ENCODE measurements at regions not wholly inside any gene's neighbourhood (a gene's known extent, or its start where the extent isn't known, plus 50 kb on each side); places are given as distances from the start of the nearest gene placed in this dataset.

- Mint-ChIP-seq H3K9me3 (ENCODE audit: low read depth) (no peaks in the 10 kb centered on the region), H3K36me3 (ENCODE audit: low read depth) (no peaks in the 10 kb centered on the region), H3K4me1 (no peaks in the 10 kb centered on the region), H3K4me3 (no peak overlapping the region), H3K27me3 (no peaks in the 10 kb centered on the region), H3K27ac (no peak overlapping the region)
- ATAC-seq (no peak), DNase-seq (no peak)
- ChIA-PET POLR2A (no interaction called here), CTCF (no interaction called here)
- intact Hi-C loops (cut with DNase I, micrococcal nuclease) = no loop called here
Measured at GRCh38 chr1:239436286-239436685, 49.9 kb downstream of the CHRM3 start.

- Mint-ChIP-seq H3K4me1 (no peaks in the 10 kb centered on the region), H3K36me3 (ENCODE audit: low read depth) (no peaks in the 10 kb centered on the region), H3K4me3 (no peak overlapping the region), H3K27ac (no peak overlapping the region), H3K9me3 (ENCODE audit: low read depth) (no peaks in the 10 kb centered on the region), H3K27me3 (no peaks in the 10 kb centered on the region)
- POLR2A ChIA-PET = no interaction called here
- DNase-seq (no peak), ATAC-seq (no peak)
- CTCF ChIA-PET = interaction anchor here (1.0 kb wide), 1 partner anchor 52 kb away, joined by 4 read pairs; no protein-coding TSS in a partner anchor
- intact Hi-C loops (cut with DNase I, micrococcal nuclease) = no loop called here
Measured at GRCh38 chr1:239437822-239438221, 51.5 kb downstream of the CHRM3 start.

DNA sequence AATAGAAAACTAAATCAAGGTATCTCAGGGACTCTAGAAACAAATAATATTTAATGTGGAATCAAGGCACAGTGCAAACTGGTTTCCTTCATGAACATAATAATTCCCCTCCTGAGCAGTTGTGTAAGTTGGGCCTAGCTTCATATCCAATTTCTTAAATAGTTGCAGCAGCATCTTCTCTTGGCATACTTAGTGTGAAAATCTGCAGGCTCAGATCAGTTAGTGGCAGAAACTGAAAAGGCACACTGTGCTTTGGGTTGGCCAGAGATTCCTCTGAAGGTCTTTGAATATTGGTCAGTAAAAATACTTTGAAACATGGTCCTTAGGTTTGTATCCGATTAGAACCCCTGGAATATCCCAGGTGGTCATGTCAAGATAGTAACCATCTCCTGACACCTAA lies 52.5 kb downstream of the CHRM3 start:
- POLR2A ChIA-PET = no interaction called here
- no peaks in the 10 kb centered on the region for H3K9me3 Mint-ChIP-seq (ENCODE audit: low read depth)
- no peak for DNase-seq
- no peaks in the 10 kb centered on the region for H3K4me1 Mint-ChIP-seq
- no peak overlapping the region for H3K4me3 Mint-ChIP-seq
- H3K27ac Mint-ChIP-seq = no peak overlapping the region
- intact Hi-C loops (cut with DNase I, micrococcal nuclease) = no loop called here
- CTCF ChIA-PET = interaction anchor here (1.0 kb wide), 1 partner anchor 51 kb away, joined by 4 read pairs; no protein-coding TSS in a partner anchor
- H3K36me3 Mint-ChIP-seq (ENCODE audit: low read depth) = no peaks in the 10 kb centered on the region
- H3K27me3 Mint-ChIP-seq = no peaks in the 10 kb centered on the region
- no peak for ATAC-seq

GRCh38 chr1:239443361-239443760 lies 57.0 kb downstream of the CHRM3 start:
- ChIA-PET CTCF (no interaction called here), POLR2A (no interaction called here)
- intact Hi-C loops (cut with DNase I, micrococcal nuclease) = no loop called here
- no peak overlapping the region for H3K27ac Mint-ChIP-seq
- DNase-seq (no peak), ATAC-seq (no peak)
- no peaks in the 10 kb centered on the region for H3K36me3 Mint-ChIP-seq (ENCODE audit: low read depth)
- no peak overlapping the region for H3K4me3 Mint-ChIP-seq
- no peaks in the 10 kb centered on the region for H3K9me3 Mint-ChIP-seq (ENCODE audit: low read depth)
- no peaks in the 10 kb centered on the region for H3K27me3 Mint-ChIP-seq
- H3K4me1 Mint-ChIP-seq = no peaks in the 10 kb centered on the region

- no peaks in the 10 kb centered on the region for H3K36me3 Mint-ChIP-seq (ENCODE audit: low read depth)
- no peak for DNase-seq
- ATAC-seq = no peak
- H3K27ac Mint-ChIP-seq = no peak overlapping the region
- ChIA-PET POLR2A (no interaction called here), CTCF (no interaction called here)
- no peak overlapping the region for H3K4me3 Mint-ChIP-seq
- no peaks in the 10 kb centered on the region for H3K27me3 Mint-ChIP-seq
- no peaks in the 10 kb centered on the region for H3K4me1 Mint-ChIP-seq
- intact Hi-C loops (cut with DNase I, micrococcal nuclease) = no loop called here
- H3K9me3 Mint-ChIP-seq (ENCODE audit: low read depth) = no peaks in the 10 kb centered on the region
Measured at GRCh38 chr1:239446611-239447010, 60.2 kb downstream of the CHRM3 start.

GRCh38 chr1:239448911-239449310 lies 62.5 kb downstream of the CHRM3 start:
- no peak for DNase-seq
- intact Hi-C loops (cut with DNase I, micrococcal nuclease) = no loop called here
- H3K27me3 Mint-ChIP-seq = no peaks in the 10 kb centered on the region
- H3K36me3 Mint-ChIP-seq (ENCODE audit: low read depth) = no peaks in the 10 kb centered on the region
- H3K9me3 Mint-ChIP-seq (ENCODE audit: low read depth) = no peaks in the 10 kb centered on the region
- CTCF ChIA-PET = interaction anchor here (0.6 to 1.4 kb wide), 3 partner anchors 9 to 449 kb away, joined by 3 to 4 read pairs (median 3); no protein-coding TSS in a partner anchor
- H3K4me1 Mint-ChIP-seq = no peaks in the 10 kb centered on the region
- no peak overlapping the region for H3K4me3 Mint-ChIP-seq
- POLR2A ChIA-PET = no interaction called here
- no peak for ATAC-seq
- H3K27ac Mint-ChIP-seq = no peak overlapping the region

- ATAC-seq (no peak), DNase-seq (no peak)
- CTCF ChIA-PET = no interaction called here
- no peak overlapping the region for H3K27ac Mint-ChIP-seq
- no peaks in the 10 kb centered on the region for H3K27me3 Mint-ChIP-seq
- H3K4me1 Mint-ChIP-seq = peaks cover 16% of the 10 kb centered on the region
- no peak overlapping the region for H3K4me3 Mint-ChIP-seq
- POLR2A ChIA-PET = no interaction called here
- intact Hi-C loops (cut with DNase I, micrococcal nuclease) = no loop called here
- H3K9me3 Mint-ChIP-seq (ENCODE audit: low read depth) = peaks cover 3% of the 10 kb centered on the region
- H3K36me3 Mint-ChIP-seq (ENCODE audit: low read depth) = peaks cover 3% of the 10 kb centered on the region
Measured at GRCh38 chr1:239455743-239456142, 69.4 kb downstream of the CHRM3 start.

- DNase-seq = no peak
- ChIA-PET CTCF (interaction anchor here (0.7 to 1.8 kb wide), 2 partner anchors 8 to 28 kb away, joined by 3 to 4 read pairs; no protein-coding TSS in a partner anchor), POLR2A (interaction anchor here (0.6 kb wide), 1 partner anchor 263 kb away, joined by 3 read pairs; no protein-coding TSS in a partner anchor)
- H3K36me3 Mint-ChIP-seq (ENCODE audit: low read depth) = peaks cover 3% of the 10 kb centered on the region
- no peak for ATAC-seq
- H3K4me3 Mint-ChIP-seq = no peak overlapping the region
- H3K9me3 Mint-ChIP-seq (ENCODE audit: low read depth) = peaks cover 3% of the 10 kb centered on the region
- no peak overlapping the region for H3K27ac Mint-ChIP-seq
- intact Hi-C loops (cut with DNase I, micrococcal nuclease) = no loop called here
- peaks cover 16% of the 10 kb centered on the region for H3K4me1 Mint-ChIP-seq
- H3K27me3 Mint-ChIP-seq = no peaks in the 10 kb centered on the region
Measured at GRCh38 chr1:239456788-239457187, 70.4 kb downstream of the CHRM3 start.

DNA sequence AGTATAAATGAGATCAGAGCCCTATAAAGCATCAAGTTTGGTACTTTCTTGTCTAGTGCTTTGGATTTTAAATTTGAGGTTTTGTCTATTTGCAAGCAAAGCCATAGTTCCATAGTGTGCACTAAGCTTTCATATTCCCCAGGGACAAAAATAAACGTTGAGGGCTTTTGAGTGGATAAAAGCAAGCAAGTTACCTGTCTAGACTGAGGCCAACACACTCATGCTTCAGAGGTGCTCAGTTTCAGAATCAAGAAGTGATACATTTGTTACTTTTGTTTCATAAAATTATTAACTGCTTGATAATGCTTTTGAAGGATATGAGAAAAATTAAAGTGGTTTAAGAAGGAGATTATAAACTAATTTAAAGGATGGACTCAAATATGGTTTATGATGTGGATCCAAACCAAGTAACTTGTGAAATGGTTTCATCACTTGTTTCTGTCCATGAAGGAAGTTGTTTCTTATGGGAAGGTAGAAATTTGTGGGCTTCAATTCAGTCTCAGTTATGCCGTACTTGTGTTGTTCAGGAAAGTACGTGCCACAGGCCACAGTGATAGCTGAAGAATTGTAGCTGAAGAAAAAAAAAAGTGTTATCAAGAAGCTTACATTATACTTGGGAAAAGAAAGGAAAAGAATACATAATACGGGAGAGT lies 71.2 kb downstream of the CHRM3 start:
- DNase-seq = no peak
- intact Hi-C loops (cut with DNase I, micrococcal nuclease) = no loop called here
- ChIA-PET POLR2A (no interaction called here), CTCF (interaction anchor here (1.2 to 1.8 kb wide), 2 partner anchors 9 to 10 kb away, joined by 4 read pairs; no protein-coding TSS in a partner anchor)
- no peaks in the 10 kb centered on the region for H3K27me3 Mint-ChIP-seq
- H3K4me1 Mint-ChIP-seq = peaks cover 16% of the 10 kb centered on the region
- peak overlapping the region; percentile 56 for H3K27ac Mint-ChIP-seq
- H3K4me3 Mint-ChIP-seq = peak overlapping the region; percentile 32
- ATAC-seq = peak; percentile 39
- H3K36me3 Mint-ChIP-seq (ENCODE audit: low read depth) = peaks cover 3% of the 10 kb centered on the region
- peaks cover 3% of the 10 kb centered on the region for H3K9me3 Mint-ChIP-seq (ENCODE audit: low read depth)

GRCh38 chr1:239458144-239458500 lies 71.8 kb downstream of the CHRM3 start:
- Mint-ChIP-seq H3K36me3 (ENCODE audit: low read depth) (peaks cover 3% of the 10 kb centered on the region), H3K27me3 (no peaks in the 10 kb centered on the region), H3K27ac (no peak overlapping the region), H3K4me3 (peak overlapping the region; percentile 32), H3K9me3 (ENCODE audit: low read depth) (peaks cover 3% of the 10 kb centered on the region), H3K4me1 (peaks cover 16% of the 10 kb centered on the region)
- ATAC-seq = peak; percentile 68
- intact Hi-C loops (cut with DNase I, micrococcal nuclease) = no loop called here
- CTCF ChIA-PET = interaction anchor here (1.2 to 1.8 kb wide), 2 partner anchors 9 to 10 kb away, joined by 4 read pairs; no protein-coding TSS in a partner anchor
- POLR2A ChIA-PET = no interaction called here
- peak; percentile 24 for DNase-seq

DNA sequence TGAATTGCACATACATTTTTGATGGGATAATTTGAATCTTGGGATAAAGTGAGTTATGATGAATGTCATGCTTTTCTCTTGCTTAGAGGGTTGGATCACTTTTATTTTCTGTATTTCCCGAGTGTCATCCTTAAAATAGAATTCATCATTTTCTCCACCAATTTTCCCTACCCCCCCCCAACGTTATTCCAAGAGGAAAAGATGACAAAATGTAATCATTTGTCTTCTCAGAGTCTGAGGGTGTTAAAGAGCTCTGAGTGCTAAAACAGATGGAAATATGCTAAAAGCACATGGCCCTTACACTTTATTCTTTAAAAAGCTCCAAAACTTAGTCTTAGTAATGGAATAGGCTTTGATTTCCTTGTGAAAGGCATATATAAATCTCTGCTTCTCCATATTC lies 81.4 kb downstream of the CHRM3 start:
- no peak overlapping the region for H3K4me3 Mint-ChIP-seq

GRCh38 chr1:239478069-239478468 lies 91.7 kb downstream of the CHRM3 start:
- Mint-ChIP-seq H3K36me3 (ENCODE audit: low read depth) (no peaks in the 10 kb centered on the region), H3K9me3 (ENCODE audit: low read depth) (peaks cover 19% of the 10 kb centered on the region), H3K4me3 (no peak overlapping the region), H3K27me3 (no peaks in the 10 kb centered on the region), H3K4me1 (no peaks in the 10 kb centered on the region), H3K27ac (no peak overlapping the region)
- ATAC-seq (no peak), DNase-seq (no peak)
- POLR2A ChIA-PET = no interaction called here
- CTCF ChIA-PET = no interaction called here
- intact Hi-C loops (cut with DNase I, micrococcal nuclease) = no loop called here

More for the DNA sequence above, 81.4 kb downstream of the CHRM3 start:
- Mint-ChIP-seq H3K4me1 (no peaks in the 10 kb centered on the region), H3K27ac (no peak overlapping the region), H3K36me3 (ENCODE audit: low read depth) (no peaks in the 10 kb centered on the region), H3K9me3 (ENCODE audit: low read depth) (no peaks in the 10 kb centered on the region), H3K27me3 (no peaks in the 10 kb centered on the region)
- ChIA-PET POLR2A (no interaction called here), CTCF (interaction anchor here (1.2 kb wide), 1 partner anchor 10 kb away, joined by 4 read pairs; no protein-coding TSS in a partner anchor)
- no peak for DNase-seq
- intact Hi-C loops (cut with DNase I, micrococcal nuclease) = no loop called here
- ATAC-seq = no peak
